Thyroid gland (tissue), 4 donors: ENCODE measurements at regions not wholly inside any gene's neighbourhood (a gene's known extent, or its start where the extent isn't known, plus 50 kb on each side); places are given as distances from the start of the nearest gene placed in this dataset.

ENCODE experiments used
- DNase-seq, 2 donors: peaks; one replicate each; pipeline ENCODE4 v3.0.0-alpha.2; 2019
- H3K27ac ChIP-seq, 3 donors: fragments of 200-600 bp; sonication (generic); 1 replicate in 2 of 3; 2 replicates in 1 of 3; pipeline ENCODE4 v1.5.1; 2016 to 2019; ENCODE audit warnings: mild to moderate bottlenecking in 1 of 3, moderate library complexity in 1 of 3
- H3K27me3 ChIP-seq: fragments of 200-600 bp; sonication (generic); one replicate; pipeline ENCODE4 v1.5.1; 2019
- H3K36me3 ChIP-seq, 2 donors: fragments of 200-600 bp; sonication (generic); one replicate each; pipeline ENCODE4 v1.5.1; 2016 to 2019
- H3K4me1 ChIP-seq, 2 donors: fragments of 200-600 bp; sonication (generic); one replicate each; pipeline ENCODE4 v1.5.1; 2017 to 2019
- H3K4me3 ChIP-seq, 3 donors: fragments of 200-600 bp; sonication (generic); replicated peaks in 1 of 3; 1 replicate in 2 of 3; 2 replicates in 1 of 3; pipeline ENCODE4 v1.5.1; 2016; ENCODE audit warnings: mild to moderate bottlenecking in 1 of 3
- H3K9me3 ChIP-seq: fragments of 200-600 bp; sonication (generic); one replicate; pipeline ENCODE4 v1.5.1; 2017
- POLR2A ChIP-seq, 2 donors: fragments of 450-650 bp; IDR thresholded peaks; one replicate each; pipeline ENCODE4 v1.6.1; 2017; ENCODE audit warnings: antibody characterized with exemption in 2 of 2, mild to moderate bottlenecking in 2 of 2, moderate library complexity in 1 of 2
- WGBS, 2 donors: methylation state at CpG; one replicate each; pipeline ENCODE4 v1.1.5; 2017; 5-methylcytosine and 5-hydroxymethylcytosine counted together
- intact Hi-C: fragments of 100-400 bp; cut with DNase I; formaldehyde crosslinking; loops from one replicate; pipeline ENCODE4 v1.15.1; 2023
- TF ChIP-seq, protein P1 (sequence below), 6 experiments: fragments of 200-600 bp in 3 of 6; fragments of 450-650 bp in 3 of 6; sonication (generic) in 3 of 6; IDR thresholded peaks; one replicate each; pipeline ENCODE4 v1.5.1; 2016 to 2019; ENCODE audit warnings: antibody characterized with exemption in 6 of 6, mild to moderate bottlenecking in 2 of 6, inconsistent platforms in 1 of 6, moderate library complexity in 1 of 6

DNA sequence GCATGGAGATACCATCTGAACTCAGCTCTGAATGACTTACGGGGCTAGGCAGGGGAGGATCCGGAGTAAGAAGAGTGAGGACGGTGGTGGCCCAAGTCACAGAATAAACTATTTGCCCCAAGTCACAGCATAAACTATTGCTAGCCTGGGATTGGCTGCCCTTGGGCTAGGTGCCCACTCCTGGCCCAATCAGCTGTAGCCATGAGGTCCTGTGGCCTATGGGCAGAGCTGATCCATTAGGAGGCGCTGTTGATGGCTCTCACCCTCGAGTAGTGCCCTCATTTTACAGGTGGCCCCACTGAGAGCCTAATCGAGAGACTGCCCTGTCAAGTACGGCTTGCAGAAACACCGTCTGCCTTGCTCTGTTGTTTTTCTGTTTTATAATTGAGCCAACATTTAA is 62.3 kb upstream of the ZNF423 start:
- no peak for DNase-seq
- no peak overlapping the region for H3K4me3 ChIP-seq
- H3K9me3 ChIP-seq: no peaks in the 10 kb centered on the region
- intact Hi-C loops: no loop called here
- 61 to 76% methylated on average over 8 of the region's 8 CpGs for WGBS, 2 donors
- no peak overlapping the region for H3K27ac ChIP-seq
- no peaks in the 10 kb centered on the region for H3K36me3 ChIP-seq
- TF ChIP-seq POLR2A (IDR thresholded peaks at IDR 0.05): no peak
- TF ChIP-seq, protein P1, sequence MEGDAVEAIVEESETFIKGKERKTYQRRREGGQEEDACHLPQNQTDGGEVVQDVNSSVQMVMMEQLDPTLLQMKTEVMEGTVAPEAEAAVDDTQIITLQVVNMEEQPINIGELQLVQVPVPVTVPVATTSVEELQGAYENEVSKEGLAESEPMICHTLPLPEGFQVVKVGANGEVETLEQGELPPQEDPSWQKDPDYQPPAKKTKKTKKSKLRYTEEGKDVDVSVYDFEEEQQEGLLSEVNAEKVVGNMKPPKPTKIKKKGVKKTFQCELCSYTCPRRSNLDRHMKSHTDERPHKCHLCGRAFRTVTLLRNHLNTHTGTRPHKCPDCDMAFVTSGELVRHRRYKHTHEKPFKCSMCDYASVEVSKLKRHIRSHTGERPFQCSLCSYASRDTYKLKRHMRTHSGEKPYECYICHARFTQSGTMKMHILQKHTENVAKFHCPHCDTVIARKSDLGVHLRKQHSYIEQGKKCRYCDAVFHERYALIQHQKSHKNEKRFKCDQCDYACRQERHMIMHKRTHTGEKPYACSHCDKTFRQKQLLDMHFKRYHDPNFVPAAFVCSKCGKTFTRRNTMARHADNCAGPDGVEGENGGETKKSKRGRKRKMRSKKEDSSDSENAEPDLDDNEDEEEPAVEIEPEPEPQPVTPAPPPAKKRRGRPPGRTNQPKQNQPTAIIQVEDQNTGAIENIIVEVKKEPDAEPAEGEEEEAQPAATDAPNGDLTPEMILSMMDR (IDR thresholded peaks at IDR 0.05): no peak
- H3K27me3 ChIP-seq: no peaks in the 10 kb centered on the region
- H3K4me1 ChIP-seq: no peaks in the 10 kb centered on the region

DNA sequence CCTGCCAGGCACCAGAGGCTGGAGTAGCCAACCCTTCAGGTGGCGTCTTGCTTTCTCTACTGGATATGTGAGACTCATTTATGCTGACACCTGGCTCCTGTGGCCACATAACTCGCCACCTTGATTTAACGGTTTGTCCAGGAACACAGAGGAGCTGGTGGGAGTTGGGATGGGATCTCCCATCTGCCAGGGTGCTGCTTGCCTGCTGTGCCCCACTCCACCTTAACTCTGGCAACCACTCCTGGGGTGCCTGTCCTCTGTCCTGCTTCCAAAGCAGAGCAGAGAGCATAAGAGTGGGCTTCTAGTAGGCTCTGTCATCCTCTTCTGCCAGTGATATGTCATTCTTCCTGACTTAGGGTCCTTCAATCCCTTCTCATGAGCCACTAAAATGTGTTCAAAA is 63.4 kb upstream of the ZNF423 start:
- WGBS, 2 donors: 90 to 95% methylated on average over 3 of the region's 3 CpGs
- TF ChIP-seq POLR2A (IDR thresholded peaks at IDR 0.05): no peak
- TF ChIP-seq, protein P1 (IDR thresholded peaks at IDR 0.05): no peak

DNA sequence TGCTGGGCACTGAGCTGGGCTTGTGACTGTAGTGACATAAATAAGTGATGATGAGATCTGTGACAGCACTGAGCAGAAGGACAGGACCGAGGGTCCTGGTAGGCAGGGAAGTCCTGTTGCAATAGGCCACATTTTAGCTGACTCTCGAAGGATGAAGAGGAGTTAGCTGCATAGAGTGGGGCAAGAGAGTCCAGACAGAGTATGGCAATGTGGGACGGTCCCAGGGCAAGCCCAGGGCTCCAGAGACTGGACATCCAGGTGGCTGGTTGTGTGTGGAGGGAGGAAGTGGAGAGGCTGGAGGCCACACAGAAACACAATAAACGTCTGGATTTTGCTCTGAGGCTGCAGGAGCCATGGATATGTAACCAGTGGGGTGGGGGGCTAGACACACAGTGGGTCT is 64.5 kb upstream of the ZNF423 start:
- intact Hi-C loops: loop anchor here (10.0 kb wide), 1 partner anchor 516 kb away; no protein-coding TSS in a partner anchor
- DNase-seq: no peak
- 84 to 89% methylated on average over 4 of the region's 4 CpGs for WGBS, 2 donors

More for the DNA sequence above, 63.4 kb upstream of the ZNF423 start:
- intact Hi-C loops: no loop called here
- DNase-seq: no peak
- H3K4me1 ChIP-seq: no peaks in the 10 kb centered on the region
- no peak overlapping the region for H3K27ac ChIP-seq
- H3K4me3 ChIP-seq: no peak overlapping the region
- H3K9me3 ChIP-seq: no peaks in the 10 kb centered on the region
- no peaks in the 10 kb centered on the region for H3K36me3 ChIP-seq
- no peaks in the 10 kb centered on the region for H3K27me3 ChIP-seq

DNA sequence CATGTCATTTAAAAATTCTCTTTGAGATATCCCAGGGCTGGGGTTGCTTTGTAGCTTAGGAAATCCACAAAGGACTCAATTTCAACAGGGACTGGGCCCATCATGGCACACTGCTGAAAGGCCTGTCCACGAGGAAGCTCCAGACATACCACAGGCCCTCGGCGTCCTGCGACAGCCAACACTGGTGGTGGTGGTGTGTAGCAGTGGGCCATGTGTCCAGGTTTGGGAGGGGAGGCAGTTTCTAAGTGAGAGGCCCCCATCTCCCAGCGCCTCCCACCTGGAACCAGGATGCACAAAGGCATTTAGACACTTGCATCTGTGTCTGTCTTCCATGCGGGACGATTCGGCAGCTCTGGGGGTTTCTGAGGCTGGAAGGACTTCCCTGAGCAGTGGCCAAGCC is 65.2 kb upstream of the ZNF423 start:
- intact Hi-C loops: loop anchor here (10.0 kb wide), 1 partner anchor 516 kb away; no protein-coding TSS in a partner anchor
- TF ChIP-seq, protein P1 (IDR thresholded peaks at IDR 0.05): no peak
- TF ChIP-seq POLR2A (IDR thresholded peaks at IDR 0.05): no peak
- Histone ChIP-seq H3K27ac (no peak overlapping the region), H3K4me3 (no peak overlapping the region), H3K9me3 (no peaks in the 10 kb centered on the region), H3K36me3 (no peaks in the 10 kb centered on the region), H3K27me3 (no peaks in the 10 kb centered on the region), H3K4me1 (no peaks in the 10 kb centered on the region)
- DNase-seq: no peak
- 92 to 95% methylated on average over 8 of the region's 8 CpGs for WGBS, 2 donors

More for the DNA sequence above, 64.5 kb upstream of the ZNF423 start:
- no peaks in the 10 kb centered on the region for H3K9me3 ChIP-seq
- no peak overlapping the region for H3K4me3 ChIP-seq
- no peaks in the 10 kb centered on the region for H3K4me1 ChIP-seq
- H3K27ac ChIP-seq: no peak overlapping the region
- no peaks in the 10 kb centered on the region for H3K36me3 ChIP-seq
- TF ChIP-seq, protein P1 (IDR thresholded peaks at IDR 0.05): no peak
- no peak for TF ChIP-seq POLR2A (IDR thresholded peaks at IDR 0.05)
- H3K27me3 ChIP-seq: no peaks in the 10 kb centered on the region

DNA sequence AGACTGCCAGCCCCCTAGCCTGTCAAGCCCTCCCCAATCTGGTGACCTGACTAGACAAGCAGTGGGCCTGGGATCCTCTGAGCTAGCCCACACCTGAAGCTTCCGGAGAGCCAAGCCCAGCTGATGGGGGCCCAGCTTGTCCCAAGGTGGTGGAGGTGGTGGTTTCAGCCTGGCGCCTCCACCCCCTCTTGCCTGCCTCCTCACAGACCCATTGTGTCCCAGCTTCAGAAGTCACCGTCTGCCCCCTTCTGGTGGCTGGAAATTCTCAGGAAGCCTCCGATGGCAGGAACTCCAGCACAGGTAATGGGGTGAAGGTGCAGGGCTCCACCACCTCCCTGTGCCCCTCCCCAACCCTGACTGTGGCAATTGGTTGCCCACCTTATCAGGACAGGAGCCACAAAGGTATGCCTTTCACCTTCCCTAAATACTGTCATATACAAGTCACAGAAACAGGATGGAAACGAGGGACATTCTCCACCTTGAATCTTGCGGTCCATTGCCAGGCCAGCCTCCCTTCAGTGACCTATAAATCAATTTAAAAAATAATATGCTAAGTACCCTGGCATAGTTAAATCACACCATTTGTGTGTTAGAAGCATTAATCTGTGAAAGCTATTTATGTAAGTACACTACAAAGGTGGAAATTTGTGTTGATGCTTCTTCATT is 66.0 kb upstream of the ZNF423 start:
- Histone ChIP-seq H3K4me1 (no peaks in the 10 kb centered on the region), H3K9me3 (no peaks in the 10 kb centered on the region), H3K36me3 (no peaks in the 10 kb centered on the region), H3K27me3 (no peaks in the 10 kb centered on the region), H3K4me3 (no peak overlapping the region), H3K27ac (no peak overlapping the region)
- intact Hi-C loops: loop anchor here (10.0 kb wide), 1 partner anchor 517 kb away; no protein-coding TSS in a partner anchor
- DNase-seq: peak; percentile 64 to 65
- TF ChIP-seq POLR2A (IDR thresholded peaks at IDR 0.05): no peak
- TF ChIP-seq, protein P1 (IDR thresholded peaks at IDR 0.05): peak; percentile 12 to 67 (median 44)
- 34 to 48% methylated on average over 4 to 6 of the region's 6 CpGs for WGBS, 2 donors
